Lower leg skin (tissue), 3 donors: ENCODE measurements at regions not wholly inside any gene's neighbourhood (a gene's known extent, or its start where the extent isn't known, plus 50 kb on each side); places are given as distances from the start of the nearest gene placed in this dataset.

Source experiments
- CTCF ChIP-seq, 3 donors: fragments of 450-650 bp; IDR thresholded peaks; one replicate each; pipeline ENCODE4 v1.5.1; 2016; ENCODE audit warnings: antibody characterized with exemption in 3 of 3, mild to moderate bottlenecking in 3 of 3, moderate library complexity in 2 of 3
- POLR2A ChIP-seq, 2 donors: fragments of 450-650 bp; IDR thresholded peaks; one replicate each; pipeline ENCODE4 v1.6.1; 2016 to 2017; ENCODE audit warnings: antibody characterized with exemption in 2 of 2, mild to moderate bottlenecking in 1 of 2, moderate library complexity in 1 of 2

- TF ChIP-seq CTCF (IDR thresholded peaks at IDR 0.05) (no peak), POLR2A (IDR thresholded peaks at IDR 0.05) (no peak)
These were observed 409.6 kb downstream of the MAFB start for GRCh38 chr20:40279390-40279789.
